HuH-7 (cell line): ENCODE measurements at regions not wholly inside any gene's neighbourhood (a gene's known extent, or its start where the extent isn't known, plus 50 kb on each side); places are given as distances from the start of the nearest gene placed in this dataset.

Experiments used
- DNase-seq: peaks from one replicate; pipeline ENCODE4 v3.0.0; 2011; ENCODE audit warnings: low spot score

DNA sequence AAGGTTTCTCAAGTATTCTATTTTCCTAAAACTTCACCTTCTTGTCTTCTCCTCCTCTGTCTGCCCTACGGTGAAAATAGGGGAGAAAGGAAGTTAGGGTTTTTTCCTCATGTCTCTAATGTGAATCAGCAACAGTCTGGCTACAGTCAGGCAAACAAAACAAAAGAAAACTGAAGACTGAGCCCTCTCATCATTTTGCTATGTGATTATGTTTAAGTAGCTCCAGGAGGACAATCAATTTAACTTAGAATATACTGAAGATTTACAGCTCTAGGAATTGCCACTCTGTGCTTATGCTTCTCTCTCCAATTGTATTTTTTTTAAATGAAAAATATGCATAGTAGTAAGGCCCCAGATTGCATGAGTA, 316.2 kb downstream of the GPAT3 start:
- DNase-seq, result no peak

- no peak for DNase-seq
These were observed 315.6 kb downstream of the GPAT3 start for GRCh38 chr4:83851261-83852084.

DNA sequence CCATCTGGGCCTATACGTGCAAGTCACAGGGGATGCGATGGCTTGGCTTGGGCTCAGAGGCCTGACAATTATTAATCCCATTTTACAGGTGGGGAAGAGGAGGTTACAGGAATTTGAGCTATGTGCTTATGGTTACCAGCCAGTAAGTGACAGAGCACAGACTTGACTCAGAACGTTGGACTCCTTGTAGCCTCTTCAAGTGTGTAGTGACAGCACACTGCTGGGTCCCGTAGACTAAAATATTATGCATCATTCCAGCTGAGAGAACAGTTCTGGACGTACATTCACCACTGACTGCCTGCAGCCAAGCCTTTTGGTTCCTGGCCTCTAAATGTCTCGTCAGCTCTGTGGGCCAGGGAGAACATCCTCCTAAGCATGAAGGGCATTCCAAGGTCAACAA, 314.5 kb downstream of the GPAT3 start:
- no peak for DNase-seq

GRCh38 chr4:83846193-83846830, 310.4 kb downstream of the GPAT3 start:
- no peak for DNase-seq

GRCh38 chr4:83839615-83840014, 303.7 kb downstream of the GPAT3 start:
- no peak for DNase-seq

GRCh38 chr4:83837614-83838308, 301.9 kb downstream of the GPAT3 start:
- no peak for DNase-seq

GRCh38 chr4:83833920-83834319, 298.0 kb downstream of the GPAT3 start:
- DNase-seq, result no peak

- DNase-seq, result no peak
These were observed 296.4 kb downstream of the GPAT3 start for GRCh38 chr4:83832110-83832825.

- DNase-seq, result no peak
These were observed 295.7 kb downstream of the GPAT3 start for GRCh38 chr4:83831588-83831987.

DNA sequence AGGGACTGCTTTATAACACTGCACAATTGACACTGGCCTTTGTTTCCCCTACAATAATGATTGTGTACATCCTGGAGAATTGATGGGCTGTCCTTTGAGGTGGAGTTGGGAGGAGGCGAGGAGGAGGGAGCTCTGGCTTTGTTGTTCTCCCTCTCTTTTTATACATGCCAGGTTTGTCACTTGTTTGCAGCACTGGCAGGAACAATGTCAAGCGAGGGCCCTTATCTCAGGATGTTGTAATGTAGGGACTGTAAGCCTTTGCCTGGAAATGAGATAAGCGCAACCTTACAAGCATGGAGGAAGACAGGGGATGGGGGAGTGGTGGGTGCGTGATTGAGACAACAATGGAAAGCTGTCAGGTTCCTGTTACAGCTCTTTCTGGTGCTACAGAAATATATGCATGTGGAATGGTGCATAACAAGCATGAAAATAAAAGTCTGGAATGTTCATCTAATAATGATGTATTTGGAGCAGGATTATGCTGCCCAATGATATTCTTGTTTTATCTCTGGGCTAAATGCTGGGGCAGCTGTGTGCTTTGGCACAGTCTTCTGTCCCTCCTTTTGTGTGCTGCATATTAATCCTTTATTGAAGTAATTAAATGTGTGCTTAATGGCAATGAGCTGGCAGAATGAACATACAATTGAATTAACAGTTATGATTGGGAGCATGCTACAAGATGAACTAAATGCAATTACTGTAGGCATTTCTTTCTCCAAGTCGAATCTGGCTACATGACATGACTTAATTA, 294.4 kb downstream of the GPAT3 start:
- DNase-seq, result peak; percentile 20

DNA sequence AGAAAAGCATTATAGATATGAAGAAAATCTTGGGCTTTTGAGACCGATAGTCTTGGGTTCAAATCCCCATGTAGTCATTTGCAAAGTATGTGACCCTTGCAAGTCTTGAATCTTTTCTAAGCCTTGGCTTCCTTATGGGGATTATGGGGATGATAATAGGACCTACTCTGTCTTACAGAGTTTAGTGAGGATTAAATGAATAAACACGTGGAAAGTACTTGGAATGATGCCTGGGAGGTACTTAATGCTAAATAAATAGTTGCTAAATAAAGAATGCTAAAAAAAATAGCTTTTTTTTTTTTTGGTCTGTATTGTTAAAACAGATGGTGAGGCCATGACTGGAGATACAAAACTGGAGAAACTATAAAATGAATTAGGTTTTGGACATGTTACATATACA, 292.7 kb downstream of the GPAT3 start:
- DNase-seq, result no peak

GRCh38 chr4:83821493-83821892, 285.6 kb downstream of the GPAT3 start:
- DNase-seq, result no peak

DNA sequence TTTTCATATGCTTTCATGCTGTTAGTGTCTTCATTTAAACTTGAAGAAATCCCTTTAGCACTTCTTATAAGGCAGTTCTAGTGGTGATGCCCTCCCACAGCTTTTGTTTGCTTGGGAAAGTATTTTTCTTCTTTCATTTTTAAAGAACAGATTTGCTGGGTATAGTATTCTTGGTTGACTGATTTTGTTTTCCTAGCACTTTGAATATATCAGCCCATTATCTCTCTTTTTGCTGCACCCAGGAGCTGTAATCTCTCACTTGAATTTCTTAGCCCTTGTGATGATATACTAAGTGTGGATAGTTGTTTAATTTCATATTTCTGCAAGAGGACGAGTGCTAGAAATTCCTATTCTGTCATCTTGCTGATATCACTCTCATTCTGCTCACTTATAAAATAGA, 283.7 kb downstream of the GPAT3 start:
- no peak for DNase-seq

DNA sequence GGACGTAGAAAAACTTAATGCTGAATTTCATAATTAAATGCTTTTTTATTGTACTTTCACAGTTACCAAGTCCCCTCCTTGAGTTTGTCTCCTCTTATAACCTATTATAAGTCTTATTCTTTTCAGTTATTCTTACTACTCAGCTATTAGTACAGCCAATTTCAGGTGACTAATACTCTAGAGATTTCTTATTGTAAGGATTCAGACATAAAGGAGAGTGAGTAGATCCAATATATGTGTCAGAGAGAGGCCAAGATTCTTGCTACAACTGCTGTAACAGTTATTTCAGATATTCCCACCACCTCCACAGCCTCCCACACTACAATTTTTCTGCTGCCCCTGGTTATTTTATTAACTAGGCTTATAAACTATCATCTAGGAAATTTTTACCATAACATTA, 274.5 kb downstream of the GPAT3 start:
- DNase-seq, result no peak

DNA sequence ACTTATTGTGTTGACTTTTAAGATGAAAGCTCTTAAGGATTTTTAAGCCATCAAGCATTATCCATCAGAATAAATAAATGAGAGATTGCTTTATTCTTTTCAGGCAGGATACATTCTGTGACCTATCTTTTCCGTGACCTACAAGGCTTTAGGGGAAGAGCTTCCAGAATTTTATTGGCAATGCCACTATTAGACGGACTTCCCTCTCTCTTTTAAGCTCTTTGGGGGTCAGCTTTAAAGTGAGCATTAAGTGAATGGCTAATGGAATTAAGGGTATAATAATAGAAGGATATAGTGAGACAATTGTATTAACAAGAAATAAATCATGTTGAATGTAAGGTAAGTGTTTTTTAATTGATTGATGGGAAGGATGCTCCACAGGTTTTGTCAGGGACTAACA, 273.7 kb downstream of the GPAT3 start:
- no peak for DNase-seq

DNA sequence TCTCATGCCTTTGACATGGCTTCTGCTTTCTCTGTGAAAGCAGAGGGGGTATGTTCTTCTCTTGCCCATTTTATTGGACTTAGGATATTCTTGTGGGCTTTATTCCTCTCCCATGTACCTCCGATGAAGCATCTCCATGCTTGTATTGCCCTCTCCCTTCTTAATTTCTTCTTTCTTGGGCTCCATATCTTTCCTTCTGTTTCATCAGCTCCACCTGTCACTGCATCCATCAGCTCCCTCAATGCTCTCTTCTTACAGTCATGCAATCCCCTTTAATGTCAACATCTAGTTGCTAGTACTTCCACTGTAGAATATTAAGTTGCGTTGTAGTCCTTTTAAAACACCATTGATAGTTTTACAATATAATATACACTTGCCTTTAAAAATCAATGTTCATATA, 257.6 kb downstream of the GPAT3 start:
- no peak for DNase-seq

GRCh38 chr4:83785891-83786290, 250.0 kb downstream of the GPAT3 start:
- no peak for DNase-seq

- DNase-seq, result no peak
These were observed 247.3 kb downstream of the GPAT3 start for GRCh38 chr4:83783215-83783614.

- no peak for DNase-seq
These were observed 246.7 kb downstream of the GPAT3 start for GRCh38 chr4:83782591-83782990.

DNA sequence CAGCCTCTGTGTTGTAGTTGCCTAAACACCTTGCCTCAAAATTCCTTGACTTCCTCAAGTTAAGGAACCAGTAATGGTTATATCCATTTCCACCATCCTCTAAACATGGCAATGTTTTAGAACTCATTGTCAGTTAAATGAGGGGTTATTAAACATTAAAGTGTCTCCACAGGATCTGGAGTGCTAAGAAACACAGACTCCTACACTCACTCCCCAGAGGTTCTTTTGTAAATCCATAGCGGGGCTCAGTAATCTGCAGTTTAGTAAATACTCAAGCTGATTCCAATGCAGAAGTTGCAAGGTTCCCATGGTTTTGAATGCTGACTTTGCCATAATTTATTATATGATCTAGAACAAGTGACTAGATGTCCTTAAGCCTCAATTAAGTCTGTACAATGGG, 245.5 kb downstream of the GPAT3 start:
- DNase-seq, result no peak

DNA sequence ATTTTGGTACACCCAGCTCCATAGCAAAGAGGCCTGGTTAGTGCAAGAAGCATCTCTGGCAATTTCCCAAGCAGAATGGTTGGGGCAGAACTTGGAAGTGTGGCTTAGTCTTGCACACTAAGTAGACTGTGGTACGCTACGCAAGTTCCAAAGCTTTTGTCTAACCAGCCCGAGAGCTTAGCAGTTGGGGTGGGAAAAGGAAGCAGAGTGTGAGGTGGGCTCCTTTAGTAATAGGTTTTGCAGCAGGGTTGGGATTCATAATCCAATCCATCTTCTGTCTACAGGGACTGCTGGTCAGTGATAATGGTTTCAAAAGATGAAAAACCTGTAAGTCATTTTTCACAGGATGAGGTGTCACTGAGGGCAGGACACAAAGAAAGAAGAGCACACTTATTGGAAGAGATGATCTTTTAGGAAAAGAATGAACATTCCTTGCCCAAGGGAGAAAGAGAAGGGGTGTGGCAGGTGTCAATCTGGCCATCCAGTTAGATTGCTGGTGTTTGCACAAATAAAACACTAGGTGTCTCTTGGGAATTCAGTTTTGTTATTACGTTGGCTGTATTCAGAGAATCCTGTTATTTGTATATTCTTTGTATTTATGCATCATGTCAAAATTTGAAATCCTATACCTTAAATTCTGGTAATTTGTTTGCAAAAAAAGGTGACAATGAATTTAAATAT, 244.3 kb downstream of the GPAT3 start:
- no peak for DNase-seq
